GM19043 (cell line): ENCODE measurements at regions not wholly inside any gene's neighbourhood (a gene's known extent, or its start where the extent isn't known, plus 50 kb on each side); places are given as distances from the start of the nearest gene placed in this dataset.
"Not testable (repeated sequence)": the region's sequence is repeated elsewhere in the genome, so short reads cannot be mapped to it uniquely, and the experiment has no call there.

ENCODE experiments used
- ATAC-seq: cut with Tn5 transposase; IDR thresholded peaks from one replicate; pipeline ENCODE4 v1.9.1; 2021; ENCODE audit warnings: low read depth; ENCODE audit not compliant: unreplicated experiment

DNA sequence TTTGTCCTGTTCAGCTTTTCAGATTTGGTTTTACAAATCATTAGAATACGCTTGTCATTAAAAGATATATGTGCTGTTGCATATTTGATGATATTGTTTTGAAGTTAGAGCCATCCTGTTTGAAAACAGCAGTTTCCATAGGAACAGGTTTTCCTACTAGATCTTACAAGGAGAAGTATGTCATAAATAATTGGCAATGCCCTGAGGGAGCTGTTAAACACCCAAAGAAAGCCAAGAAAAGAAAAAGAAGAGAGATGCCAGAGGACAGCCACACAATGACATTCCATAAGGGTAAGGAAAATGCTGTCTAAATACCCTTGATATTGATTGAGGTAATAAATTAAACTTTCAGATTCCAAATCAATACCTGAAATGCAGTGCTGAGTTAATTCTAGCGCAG lies 392.2 kb upstream of the CRIM1 start:
- no peak for ATAC-seq

- ATAC-seq, result no peak
Observed at GRCh38 chr2:35962585-35963146, 392.9 kb upstream of the CRIM1 start.

DNA sequence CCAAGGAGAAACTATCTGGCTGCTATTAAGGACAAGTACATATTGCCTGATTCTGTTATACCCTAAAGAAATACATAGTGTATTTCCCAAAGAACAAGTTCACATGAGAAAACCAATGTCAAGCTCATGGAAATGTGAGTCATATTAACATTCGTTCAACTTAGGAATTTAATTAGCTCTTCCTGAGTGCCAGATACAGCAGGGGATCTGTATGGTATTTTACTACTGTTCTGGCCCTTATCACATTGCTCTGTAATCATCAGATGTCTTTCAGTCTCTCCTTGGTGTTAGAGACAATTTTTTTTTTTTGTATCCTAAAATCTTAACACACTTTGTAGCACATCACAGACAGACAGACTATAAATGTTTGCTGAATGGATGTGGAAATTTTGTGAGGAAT lies 395.0 kb upstream of the CRIM1 start:
- ATAC-seq, result no peak

DNA sequence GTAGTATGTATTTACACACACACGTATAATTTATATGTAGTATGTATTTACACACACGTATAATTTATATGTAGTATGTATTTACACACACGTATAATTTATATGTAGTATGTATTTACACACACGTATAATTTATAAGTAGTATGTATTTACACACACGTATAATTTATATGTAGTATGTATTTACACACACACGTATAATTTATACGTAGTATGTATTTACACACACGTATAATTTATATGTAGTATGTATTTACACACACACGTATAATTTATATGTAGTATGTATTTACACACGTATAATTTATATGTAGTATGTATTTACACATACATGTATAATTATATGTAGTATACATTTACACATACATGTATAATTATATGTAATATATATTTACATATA lies 398.5 kb upstream of the CRIM1 start:
- ATAC-seq, result not testable (repeated sequence)

GRCh38 chr2:35946478-35946877 lies 409.1 kb upstream of the CRIM1 start:
- ATAC-seq, result no peak

DNA sequence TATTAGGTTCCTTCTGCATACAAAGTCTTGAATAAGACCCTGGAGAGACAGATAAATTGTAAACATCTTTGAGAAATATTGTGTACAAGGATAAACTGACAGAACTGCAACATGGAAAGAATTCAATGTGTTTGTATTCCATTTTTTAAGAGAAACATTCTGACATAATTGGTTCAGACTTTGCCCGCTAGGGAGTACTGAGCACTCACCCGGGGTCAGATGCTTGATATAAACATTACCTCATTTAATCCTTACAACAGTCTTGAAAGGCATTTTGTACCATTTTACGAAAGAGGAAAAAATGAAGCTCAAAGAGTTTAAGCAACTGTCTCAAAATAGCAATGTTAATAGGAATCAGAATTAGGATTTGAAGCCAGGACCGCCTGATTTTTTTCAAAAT lies 416.7 kb upstream of the CRIM1 start:
- no peak for ATAC-seq

- ATAC-seq, result no peak
Observed at GRCh38 chr2:35933031-35933430, 422.5 kb upstream of the CRIM1 start.

DNA sequence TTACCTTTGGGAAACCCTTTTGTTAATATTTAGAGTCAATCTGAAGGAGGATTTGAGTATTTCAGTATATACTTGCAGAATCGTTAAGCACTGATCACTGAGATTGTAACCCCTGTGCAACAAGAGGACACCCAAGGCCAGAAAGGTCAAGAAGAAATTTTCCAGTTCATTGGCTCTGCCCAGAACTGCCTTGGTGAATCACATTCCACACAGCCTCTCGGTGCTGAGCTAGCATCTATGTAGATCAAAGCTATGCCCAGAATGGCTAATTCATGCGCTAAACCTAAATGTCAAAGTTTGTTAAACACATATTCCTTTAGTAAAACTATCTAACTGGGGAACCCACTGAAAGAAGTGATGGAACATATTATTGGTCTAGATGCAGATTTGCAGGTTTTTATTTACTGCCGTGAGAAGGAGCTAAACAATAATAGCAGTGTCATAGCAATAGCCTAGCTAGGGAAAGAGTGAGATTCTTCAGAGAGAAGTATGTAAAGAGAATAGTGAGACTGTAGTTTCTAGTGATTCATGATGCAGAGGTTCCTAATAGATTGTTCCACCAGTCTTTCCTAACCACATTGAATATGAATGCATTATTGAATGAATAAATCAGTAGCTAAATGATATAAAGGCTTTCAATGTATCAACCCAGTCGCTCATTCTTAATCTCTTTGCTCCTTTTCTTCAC lies 423.2 kb upstream of the CRIM1 start:
- no peak for ATAC-seq

- no peak for ATAC-seq
Observed at GRCh38 chr2:35931626-35932025, 424.0 kb upstream of the CRIM1 start.

DNA sequence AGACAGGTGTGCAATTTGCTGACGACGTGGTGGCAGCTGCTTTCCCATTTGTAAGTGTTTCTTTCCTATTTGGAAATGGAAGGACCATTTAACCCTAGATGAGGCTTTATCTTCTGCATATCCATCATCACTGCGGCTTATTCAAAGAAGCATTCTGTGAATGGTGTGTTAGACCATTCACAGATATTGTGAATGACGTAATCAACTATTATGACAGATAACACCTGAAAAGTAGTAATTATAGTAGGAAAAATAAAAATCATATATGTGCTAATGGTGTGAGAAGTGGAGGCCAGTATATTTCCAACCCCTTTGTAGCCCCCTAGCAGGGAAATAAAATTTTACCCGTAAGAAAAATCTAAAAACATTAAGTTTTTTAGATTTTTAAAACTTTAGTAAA lies 424.5 kb upstream of the CRIM1 start:
- no peak for ATAC-seq

DNA sequence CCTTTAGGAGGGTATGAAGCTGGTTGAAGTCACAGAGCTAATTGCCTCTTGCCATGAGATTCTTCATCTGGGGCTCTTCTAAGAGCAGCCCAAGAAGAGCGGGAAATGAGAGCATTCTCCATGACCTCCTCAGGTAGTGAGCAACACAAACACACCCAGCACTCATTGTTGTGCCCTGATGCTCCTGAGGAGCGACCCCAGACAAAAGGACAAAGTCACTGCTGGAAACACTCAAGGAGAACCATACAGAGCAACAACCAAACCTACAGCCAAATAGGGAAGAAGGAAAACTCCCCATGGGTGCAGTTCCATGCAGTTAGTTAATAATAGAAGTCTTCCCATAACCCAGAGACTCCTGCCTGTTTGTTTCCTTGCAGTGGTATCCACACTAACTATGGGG lies 426.0 kb upstream of the CRIM1 start:
- no peak for ATAC-seq

GRCh38 chr2:35920061-35920460 lies 435.5 kb upstream of the CRIM1 start:
- no peak for ATAC-seq

- ATAC-seq, result no peak
Observed at GRCh38 chr2:35915261-35915660, 440.3 kb upstream of the CRIM1 start.

- ATAC-seq, result no peak
Observed at GRCh38 chr2:35891936-35892335, 463.6 kb upstream of the CRIM1 start.

DNA sequence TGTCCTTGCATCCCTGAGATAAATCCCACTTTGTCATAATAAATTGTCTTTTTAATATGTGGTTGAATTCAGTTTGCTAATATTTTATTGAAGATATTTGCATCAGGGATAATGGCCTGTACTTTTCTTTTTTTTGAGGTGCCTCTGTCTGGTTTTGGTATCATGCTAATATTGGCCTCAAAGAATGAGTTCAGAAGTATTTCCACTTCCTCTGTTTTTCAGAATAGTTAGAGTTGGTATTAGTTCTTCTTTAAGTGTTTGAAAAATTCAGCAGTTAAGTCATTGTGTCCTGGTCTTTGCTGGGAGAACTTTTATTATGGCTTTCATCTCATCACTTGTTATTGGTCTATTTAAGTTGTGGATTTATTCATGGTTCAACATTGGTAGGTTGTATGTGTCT lies 464.1 kb upstream of the CRIM1 start:
- no peak for ATAC-seq

DNA sequence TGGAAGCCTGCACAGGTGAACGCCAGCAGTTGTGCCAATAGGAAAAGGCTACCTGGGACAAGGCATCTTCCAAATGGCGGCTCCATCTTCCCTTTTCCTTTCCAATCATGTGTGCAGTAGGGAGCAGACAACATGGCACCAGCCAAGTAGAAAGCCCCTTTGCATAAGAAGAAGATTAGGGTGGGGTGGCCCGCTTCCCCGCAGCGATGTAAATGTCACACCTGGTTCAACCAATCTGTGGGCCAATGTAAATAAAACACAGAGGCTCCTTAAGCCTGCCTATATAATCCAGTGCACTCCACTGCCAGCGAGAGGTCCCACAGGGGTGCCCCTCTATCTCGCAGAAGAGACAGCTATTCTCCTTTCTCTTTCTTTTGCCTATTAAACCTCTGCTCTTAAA lies 468.4 kb upstream of the CRIM1 start:
- no peak for ATAC-seq

- ATAC-seq, result no peak
Observed at GRCh38 chr2:35873921-35874320, 481.7 kb upstream of the CRIM1 start.

DNA sequence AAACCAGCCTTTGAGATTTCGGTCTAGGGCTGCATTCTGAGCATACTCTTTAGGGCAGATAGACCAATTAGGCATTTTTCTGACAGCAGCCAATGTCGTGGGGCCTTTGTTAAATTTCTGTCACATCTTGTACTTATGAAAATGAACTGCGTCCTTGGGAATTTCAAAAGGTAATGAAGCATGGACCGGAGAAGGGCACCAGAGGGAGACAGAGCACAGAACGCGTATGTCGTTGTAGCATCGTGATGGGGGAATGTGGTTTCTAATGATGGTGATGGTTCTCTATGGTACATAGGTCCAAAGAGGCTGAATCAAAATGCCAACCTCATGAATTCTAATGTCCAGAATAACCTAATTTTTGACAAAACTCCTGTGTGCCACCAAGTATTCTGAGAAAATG lies 483.9 kb upstream of the CRIM1 start:
- ATAC-seq, result no peak

GRCh38 chr2:35870713-35871112 lies 484.9 kb upstream of the CRIM1 start:
- ATAC-seq, result no peak

DNA sequence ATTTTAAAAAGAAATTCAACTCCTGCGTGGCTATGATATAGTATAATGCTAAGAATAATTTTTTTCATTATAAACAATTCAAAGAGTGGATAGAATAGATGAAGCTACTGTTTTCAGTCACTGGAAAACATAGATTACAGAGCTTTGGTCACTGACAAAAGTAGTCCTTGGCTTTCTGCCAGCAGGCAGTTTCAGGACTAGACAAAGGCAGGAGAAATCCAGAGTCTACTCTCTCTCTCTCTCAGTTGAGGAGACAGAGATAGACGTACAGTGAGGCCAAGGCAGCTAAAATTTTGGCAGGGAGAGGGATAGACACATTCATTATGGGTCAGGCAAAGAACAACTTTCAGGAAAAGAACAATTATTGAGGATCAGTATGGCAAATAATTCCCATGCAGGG lies 491.4 kb upstream of the CRIM1 start:
- no peak for ATAC-seq

- no peak for ATAC-seq
Observed at GRCh38 chr2:35858216-35858615, 497.4 kb upstream of the CRIM1 start.

- no peak for ATAC-seq
Observed at GRCh38 chr2:35857498-35857897, 498.1 kb upstream of the CRIM1 start.

DNA sequence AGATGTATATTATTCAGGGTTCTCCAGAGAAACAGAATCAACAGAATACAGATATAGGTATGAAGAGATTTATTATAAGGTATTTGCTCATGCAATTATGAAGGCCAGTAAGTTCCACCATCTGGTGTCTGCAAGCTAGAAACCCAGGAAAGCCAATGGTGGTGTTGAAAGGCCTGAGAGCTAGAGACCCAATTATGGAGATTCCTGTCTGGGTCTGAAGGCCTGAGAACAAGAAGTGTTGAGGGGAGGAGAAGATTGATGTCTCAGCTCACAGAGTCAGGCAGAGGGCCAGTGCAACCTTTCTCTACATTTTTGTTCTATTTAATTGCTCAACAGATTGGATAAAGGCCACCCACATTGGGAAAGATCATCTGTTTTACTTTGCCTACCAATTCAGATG lies 524.2 kb upstream of the CRIM1 start:
- no peak for ATAC-seq
